Stimulated activated CD4-positive, alpha-beta T cell treated with anti-CD3 and anti-CD28 coated beads, Interleukin-15, amount 100 ng/mL, for 24 hours (primary cell): ENCODE measurements at regions not wholly inside any gene's neighbourhood (a gene's known extent, or its start where the extent isn't known, plus 50 kb on each side); places are given as distances from the start of the nearest gene placed in this dataset.

Source experiments
- DNase-seq: peaks from one replicate; pipeline ENCODE4 v3.0.0-alpha.2; 2020

- DNase-seq = no peak
Measured at GRCh38 chr15:77749236-77749997, 116.7 kb upstream of the LINGO1 start.

GRCh38 chr15:77748078-77749064 is 115.7 kb upstream of the LINGO1 start:
- no peak for DNase-seq

- peak; percentile 5 for DNase-seq
Measured at GRCh38 chr15:77747175-77748077, 114.7 kb upstream of the LINGO1 start.

GRCh38 chr15:77746254-77747174 is 113.8 kb upstream of the LINGO1 start:
- DNase-seq = no peak

- DNase-seq = no peak
Measured at GRCh38 chr15:77744398-77744797, 111.7 kb upstream of the LINGO1 start.

GRCh38 chr15:77742570-77742969 is 109.9 kb upstream of the LINGO1 start:
- no peak for DNase-seq

GRCh38 chr15:77742127-77742526 is 109.4 kb upstream of the LINGO1 start:
- no peak for DNase-seq

DNA sequence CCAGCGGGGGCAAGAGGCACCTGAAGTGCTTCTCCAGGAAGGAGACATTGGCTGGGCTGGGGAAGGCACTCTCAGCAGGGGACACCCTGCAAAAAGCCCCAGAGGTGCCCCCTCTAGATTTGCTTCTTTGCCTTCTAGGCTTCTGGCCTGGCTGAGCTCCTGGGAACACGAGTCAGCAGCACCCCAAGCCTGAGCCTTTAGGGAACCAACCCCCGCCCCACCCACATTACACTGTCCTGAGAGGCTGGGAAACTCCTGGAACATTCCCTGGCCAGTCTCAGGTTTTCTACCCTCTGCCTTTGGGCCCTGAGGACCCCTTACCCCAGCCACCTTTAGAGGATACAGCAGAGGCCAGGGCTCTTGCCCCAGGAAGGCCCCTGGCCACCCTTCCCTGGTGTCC is 108.4 kb upstream of the LINGO1 start:
- no peak for DNase-seq

DNA sequence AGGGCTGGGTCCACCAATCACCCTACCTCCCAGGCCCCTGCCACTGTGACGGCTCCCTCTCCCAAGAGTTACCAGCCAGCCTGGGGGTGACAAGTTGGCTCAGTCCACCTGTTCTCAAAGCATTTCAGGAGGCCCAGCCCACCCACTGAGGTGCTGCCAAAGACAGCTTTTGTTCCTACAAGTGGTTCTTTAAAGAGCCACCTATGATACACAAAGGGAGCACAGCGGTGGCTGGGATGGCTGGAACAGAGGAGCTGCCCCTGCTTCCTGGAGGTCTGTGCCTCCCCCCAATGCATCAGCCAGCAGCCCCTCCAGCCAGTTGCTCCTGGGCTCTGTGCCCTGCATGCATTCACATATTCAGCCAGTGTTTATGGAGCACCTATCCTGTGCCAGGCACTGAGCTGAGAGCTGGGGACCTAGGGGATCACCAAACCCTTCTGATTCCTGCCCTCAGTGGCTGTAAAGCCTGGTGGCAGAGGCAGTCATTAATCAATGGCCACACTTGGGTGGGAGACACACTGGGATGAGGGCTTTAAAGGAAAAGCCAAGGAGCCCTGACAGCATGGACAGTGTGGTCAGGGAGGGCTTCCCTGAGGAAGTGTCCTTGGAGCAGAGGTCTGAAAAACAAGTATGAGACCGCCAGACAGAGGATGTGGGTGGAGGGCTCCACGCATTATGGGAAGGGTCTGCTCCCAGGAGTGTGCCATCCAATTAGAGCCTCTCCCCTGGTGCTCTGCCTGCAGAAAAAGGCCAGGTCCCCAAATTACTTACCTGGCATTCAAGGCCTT is 107.1 kb upstream of the LINGO1 start:
- no peak for DNase-seq

DNA sequence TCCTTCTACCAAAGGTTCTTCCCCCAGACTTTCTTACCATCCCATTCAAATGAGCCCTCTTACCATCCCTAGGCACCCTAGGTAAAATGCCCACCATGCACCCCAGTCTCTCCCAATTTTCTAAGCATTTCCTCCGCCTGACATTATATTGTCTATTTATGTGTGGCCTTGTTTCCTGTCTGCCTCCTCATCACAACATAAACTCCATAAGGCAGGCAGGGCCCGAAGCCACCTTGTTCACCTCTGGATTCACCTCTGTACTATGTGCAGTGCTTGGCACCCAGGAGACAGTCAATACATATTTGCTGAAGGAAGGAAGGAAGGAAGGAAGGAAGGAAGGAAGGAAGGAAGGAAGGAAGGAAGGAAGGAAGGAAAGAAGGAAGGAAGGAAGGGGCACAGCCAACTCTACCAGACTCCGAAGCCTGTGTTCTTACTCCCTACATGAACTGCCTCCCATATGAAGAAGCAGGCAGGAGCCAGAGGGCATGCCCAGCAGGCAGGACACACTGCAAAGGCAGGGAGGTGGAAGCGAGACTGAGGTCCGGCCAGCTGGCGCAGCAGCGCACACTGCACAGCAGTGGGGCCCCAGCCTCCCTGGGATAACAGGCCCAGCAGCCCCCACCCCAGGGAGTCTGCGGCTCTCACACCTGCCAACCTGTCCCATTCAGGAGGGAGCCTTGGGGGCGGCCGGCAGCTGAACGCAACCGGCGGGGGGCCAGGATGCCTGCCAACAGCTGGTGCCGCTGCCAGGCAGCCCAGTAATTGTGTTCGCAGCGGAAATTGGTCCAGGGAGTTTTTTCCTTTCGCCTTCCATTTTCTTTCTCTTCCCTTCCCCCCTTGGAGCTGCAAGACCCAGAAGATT is 106.0 kb upstream of the LINGO1 start:
- no peak for DNase-seq

GRCh38 chr15:77738038-77738370 is 105.3 kb upstream of the LINGO1 start:
- no peak for DNase-seq

DNA sequence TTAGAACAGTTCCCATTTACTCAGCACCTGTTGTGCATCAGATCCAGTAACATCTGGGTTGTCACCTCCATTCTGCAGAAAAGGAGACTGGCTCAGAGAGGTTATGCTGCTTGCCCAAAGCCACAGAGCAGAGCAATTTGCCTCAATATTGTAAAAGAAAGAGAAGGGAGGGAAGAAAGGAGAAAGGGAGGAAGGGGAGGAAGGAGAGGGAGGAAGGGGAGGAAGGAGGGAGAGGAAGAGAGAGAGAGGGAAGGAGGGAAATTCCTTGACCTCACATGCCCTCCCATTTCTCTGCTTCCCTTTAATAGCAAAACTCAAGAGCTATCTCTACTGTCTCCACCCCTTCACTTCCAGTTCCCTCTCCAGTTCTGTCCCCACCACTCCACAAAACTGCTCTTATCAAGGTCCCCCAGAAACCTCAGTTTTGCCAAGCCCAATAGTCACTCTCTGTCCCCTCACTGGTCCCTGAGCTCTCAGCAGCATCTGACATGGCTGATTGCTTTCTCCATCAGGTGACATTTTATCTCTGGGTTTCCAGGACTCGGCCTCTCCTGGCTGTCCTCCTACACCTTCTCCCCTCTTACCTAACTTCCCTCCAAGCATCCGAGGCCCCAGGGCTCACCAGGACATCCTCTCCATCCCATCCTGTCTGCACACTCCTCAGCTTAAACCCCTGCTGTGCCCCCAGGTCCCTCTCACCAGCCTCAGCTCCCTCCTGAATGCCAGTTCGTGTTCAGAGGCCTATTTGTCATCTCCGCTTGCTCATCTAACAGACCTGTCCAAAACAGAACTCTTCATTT is 104.7 kb upstream of the LINGO1 start:
- DNase-seq = no peak

DNA sequence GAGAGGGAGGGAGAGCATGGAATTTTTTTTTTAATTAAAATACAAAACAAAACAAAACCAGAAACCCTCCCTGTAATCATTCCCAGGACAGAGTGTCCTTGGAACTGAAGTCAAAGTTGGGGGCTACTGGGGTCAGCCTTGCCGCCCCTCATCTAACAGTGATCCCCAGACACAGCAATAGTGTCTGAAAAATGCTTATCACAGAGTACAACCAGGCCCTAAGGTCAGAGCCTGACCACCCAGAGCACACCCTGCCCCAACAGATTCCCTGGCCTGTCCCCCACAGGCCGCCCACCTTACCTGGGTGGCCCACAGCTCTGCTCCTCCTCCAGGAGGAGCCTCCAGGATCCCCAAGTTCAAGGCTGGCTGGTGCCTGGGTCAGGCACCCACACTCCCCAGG is 101.6 kb upstream of the LINGO1 start:
- no peak for DNase-seq

GRCh38 chr15:77733579-77734300 is 101.0 kb upstream of the LINGO1 start:
- DNase-seq = no peak

- DNase-seq = no peak
Measured at GRCh38 chr15:77732514-77733335, 100.0 kb upstream of the LINGO1 start.

DNA sequence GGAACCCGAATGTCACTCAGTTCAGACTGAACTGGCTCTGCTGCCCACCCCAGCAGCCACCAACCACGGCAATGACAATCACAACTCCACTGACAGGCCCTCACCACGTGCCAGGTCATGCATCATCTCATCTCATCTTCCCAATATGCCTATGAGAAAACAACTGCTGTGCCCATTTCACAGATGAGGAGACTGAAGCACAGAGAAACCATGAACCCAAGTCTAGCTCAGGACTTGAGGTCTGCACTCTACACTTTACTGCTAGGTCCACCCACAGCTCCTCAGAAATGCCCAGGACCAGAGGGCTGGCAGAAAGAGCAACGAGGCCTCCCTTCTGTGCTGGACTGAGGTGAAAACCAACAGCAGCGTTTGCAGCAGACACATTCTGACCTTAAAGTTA is 99.2 kb upstream of the LINGO1 start:
- no peak for DNase-seq

DNA sequence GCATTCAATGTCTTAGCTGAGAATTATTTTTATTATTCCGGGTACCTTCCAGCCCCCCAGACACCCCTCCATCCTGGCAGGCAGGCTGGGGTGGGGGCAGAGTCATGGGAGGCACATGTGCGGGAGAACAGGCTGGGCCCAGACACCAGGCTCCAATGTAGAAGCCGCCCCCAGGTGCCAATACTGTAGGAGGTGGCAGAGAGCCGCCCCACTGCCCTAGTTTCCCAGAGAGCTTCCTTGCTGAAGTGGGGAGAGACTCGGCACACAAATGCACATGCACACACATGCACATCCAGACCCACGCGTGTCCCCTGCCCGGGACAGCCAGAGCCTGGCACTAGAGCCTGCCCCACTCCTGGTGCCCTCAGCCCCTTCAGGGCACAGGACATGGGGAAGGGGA is 98.4 kb upstream of the LINGO1 start:
- no peak for DNase-seq
